ENCODE measurements at regions not wholly inside any gene's neighbourhood (a gene's known extent, or its start where the extent isn't known, plus 50 kb on each side); places are given as distances from the start of the nearest gene placed in this dataset.

DNA sequence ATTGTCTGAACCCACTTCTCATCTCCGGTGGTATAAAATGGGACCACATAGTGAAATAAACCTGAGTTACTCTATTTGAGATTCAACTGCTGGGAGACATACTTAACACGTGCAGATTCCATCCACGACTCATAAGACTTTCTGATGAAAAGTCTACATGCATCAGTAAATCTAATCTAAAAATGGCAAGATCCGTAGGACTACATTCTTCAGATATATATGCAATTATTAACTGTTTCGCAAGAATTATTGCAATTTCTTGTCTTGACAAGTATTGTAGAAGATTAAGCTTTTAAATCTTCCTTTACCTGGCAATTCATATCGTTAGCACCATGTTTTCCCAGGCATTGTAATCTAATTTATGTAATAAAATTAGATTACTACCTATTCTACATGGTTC lies 718.7 kb upstream of the CBLB start:
- TF ChIP-seq, protein P1, sequence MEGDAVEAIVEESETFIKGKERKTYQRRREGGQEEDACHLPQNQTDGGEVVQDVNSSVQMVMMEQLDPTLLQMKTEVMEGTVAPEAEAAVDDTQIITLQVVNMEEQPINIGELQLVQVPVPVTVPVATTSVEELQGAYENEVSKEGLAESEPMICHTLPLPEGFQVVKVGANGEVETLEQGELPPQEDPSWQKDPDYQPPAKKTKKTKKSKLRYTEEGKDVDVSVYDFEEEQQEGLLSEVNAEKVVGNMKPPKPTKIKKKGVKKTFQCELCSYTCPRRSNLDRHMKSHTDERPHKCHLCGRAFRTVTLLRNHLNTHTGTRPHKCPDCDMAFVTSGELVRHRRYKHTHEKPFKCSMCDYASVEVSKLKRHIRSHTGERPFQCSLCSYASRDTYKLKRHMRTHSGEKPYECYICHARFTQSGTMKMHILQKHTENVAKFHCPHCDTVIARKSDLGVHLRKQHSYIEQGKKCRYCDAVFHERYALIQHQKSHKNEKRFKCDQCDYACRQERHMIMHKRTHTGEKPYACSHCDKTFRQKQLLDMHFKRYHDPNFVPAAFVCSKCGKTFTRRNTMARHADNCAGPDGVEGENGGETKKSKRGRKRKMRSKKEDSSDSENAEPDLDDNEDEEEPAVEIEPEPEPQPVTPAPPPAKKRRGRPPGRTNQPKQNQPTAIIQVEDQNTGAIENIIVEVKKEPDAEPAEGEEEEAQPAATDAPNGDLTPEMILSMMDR (IDR thresholded peaks at IDR 0.05 in 4 of 5, conservative IDR thresholded peaks at IDR 0.05 in 1 of 5), result no peak
- no peak for TF ChIP-seq POLR2A (IDR thresholded peaks at IDR 0.05)
